NT2/D1 (cell line): ENCODE measurements at regions not wholly inside any gene's neighbourhood (a gene's known extent, or its start where the extent isn't known, plus 50 kb on each side); places are given as distances from the start of the nearest gene placed in this dataset.
"Not testable (repeated sequence)": the region's sequence is repeated elsewhere in the genome, so short reads cannot be mapped to it uniquely, and the experiment has no call there.

Source experiments
- DNase-seq: peaks from one replicate; pipeline ENCODE4 v3.0.0-alpha.2; 2011; ENCODE audit warnings: low read depth, low spot score
- H3K27me3 ChIP-seq: 2 replicates; pipeline ENCODE4 v1.6.0; 2011; ENCODE audit warnings: mild to moderate bottlenecking; ENCODE audit not compliant: insufficient read length, insufficient read depth
- H3K36me3 ChIP-seq: 2 replicates; pipeline ENCODE4 v1.6.1; 2011; ENCODE audit warnings: mild to moderate bottlenecking, low read length, mixed read lengths; ENCODE audit not compliant: insufficient read depth, insufficient read length
- H3K4me1 ChIP-seq: 2 replicates; pipeline ENCODE4 v1.5.1; 2011; ENCODE audit not compliant: insufficient read depth, insufficient read length
- H3K4me3 ChIP-seq: 2 replicates; pipeline ENCODE4 v1.5.1; 2011; ENCODE audit warnings: low read depth; ENCODE audit not compliant: insufficient read length
- H3K9ac ChIP-seq: 2 replicates; pipeline ENCODE4 v1.6.0; 2011; ENCODE audit warnings: low read depth; ENCODE audit not compliant: insufficient read length
- H3K9me3 ChIP-seq: 2 replicates; pipeline ENCODE4 v1.5.1; 2011; ENCODE audit warnings: mild to moderate bottlenecking, low read length; ENCODE audit not compliant: insufficient read depth
- SUZ12 ChIP-seq: IDR thresholded peaks from 2 replicates; pipeline ENCODE4 v1.6.1; 2011; ENCODE audit not compliant: insufficient read length, insufficient read depth; ENCODE audit errors: extremely low read depth
- YY1 ChIP-seq: IDR thresholded peaks from 2 replicates; pipeline ENCODE4 v1.6.1; 2011; ENCODE audit not compliant: insufficient read length, insufficient read depth
- ZNF274 ChIP-seq: IDR thresholded peaks from 2 replicates; pipeline ENCODE4 v1.6.1; 2011; ENCODE audit warnings: mild to moderate bottlenecking, low read depth, low read length

DNA sequence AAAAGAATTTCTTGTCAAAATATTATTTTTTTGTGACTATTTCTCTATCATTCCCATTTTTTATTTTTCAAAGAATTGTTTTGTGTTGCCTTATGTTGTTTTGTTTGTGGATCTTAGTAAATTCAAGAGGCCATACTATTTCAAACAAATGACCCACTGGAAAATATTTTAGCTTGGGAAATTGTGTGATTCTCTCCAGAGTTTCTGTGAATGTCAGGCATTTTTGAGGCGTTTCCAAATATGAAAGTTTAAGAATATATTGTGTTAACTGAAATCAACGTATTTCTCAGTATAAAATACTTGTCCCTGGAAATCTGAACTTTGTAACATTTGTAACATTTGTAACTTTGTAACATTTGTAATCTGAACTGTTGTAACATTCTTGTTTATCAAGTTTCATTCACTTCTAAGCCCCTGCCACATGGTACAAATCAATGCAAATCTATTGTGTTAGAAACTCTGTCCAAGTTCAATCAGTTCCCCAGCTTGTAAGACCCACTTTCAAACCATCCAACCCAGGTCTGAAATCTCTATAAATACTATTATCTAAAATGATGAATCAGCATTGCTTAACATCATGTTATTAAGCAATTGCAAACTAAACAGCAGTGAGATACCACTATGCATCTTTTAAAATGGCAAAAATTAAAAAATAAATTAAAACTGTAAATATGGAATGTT lies 465.4 kb upstream of the GRID2 start:
- H3K36me3 ChIP-seq: no peaks in the 10 kb centered on the region
- DNase-seq: no peak
- H3K4me1 ChIP-seq: no peaks in the 10 kb centered on the region
- H3K9ac ChIP-seq: no peak overlapping the region
- H3K4me3 ChIP-seq: no peak overlapping the region
- no peaks in the 10 kb centered on the region for H3K27me3 ChIP-seq
- H3K9me3 ChIP-seq: no peaks in the 10 kb centered on the region
- TF ChIP-seq SUZ12 (no peak), YY1 (no peak), ZNF274 (no peak)

DNA sequence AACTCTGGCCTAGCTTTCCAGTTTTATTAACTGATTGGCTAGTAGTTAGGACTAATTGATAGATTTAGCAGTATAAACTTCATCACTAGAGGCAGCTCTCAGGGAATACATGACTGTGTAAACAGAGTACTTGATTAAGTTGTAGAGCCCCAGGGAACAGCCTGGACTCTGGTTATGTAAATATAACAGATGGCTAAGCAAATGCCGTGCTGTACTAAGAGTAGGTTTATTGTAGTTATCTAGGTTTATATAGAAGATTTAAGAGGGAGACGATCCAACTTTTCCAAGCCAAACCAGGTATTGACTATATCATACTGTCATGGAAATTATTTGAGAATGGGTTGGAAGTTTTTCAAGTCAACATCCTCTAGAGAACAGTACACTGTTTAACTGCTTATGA lies 463.4 kb upstream of the GRID2 start:
- no peak overlapping the region for H3K4me3 ChIP-seq
- H3K36me3 ChIP-seq: no peaks in the 10 kb centered on the region
- H3K9me3 ChIP-seq: no peaks in the 10 kb centered on the region
- no peak overlapping the region for H3K9ac ChIP-seq
- H3K27me3 ChIP-seq: no peaks in the 10 kb centered on the region
- TF ChIP-seq YY1: no peak
- no peak for TF ChIP-seq SUZ12
- no peak for TF ChIP-seq ZNF274
- DNase-seq: no peak
- H3K4me1 ChIP-seq: no peaks in the 10 kb centered on the region

DNA sequence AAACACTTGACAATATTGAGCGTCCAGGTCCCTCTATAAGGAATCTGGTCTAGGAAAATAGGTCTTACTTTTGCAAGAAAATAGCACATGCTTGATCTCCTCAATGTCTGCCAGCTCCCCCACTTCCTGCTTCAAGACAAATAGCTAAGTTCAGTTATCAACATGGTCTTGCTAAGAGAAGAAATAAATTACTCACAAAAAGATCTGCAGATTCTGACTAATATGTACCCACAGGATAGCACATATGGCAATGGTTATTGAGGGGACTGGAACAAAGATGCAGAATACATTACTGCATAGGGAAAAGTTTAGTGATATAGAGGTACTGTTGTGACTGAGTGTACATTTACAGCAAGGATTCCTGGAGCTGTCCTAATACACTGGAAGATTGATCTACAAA lies 457.5 kb upstream of the GRID2 start:
- TF ChIP-seq SUZ12 (no peak), YY1 (no peak), ZNF274 (no peak)
- Histone ChIP-seq H3K9me3 (no peaks in the 10 kb centered on the region), H3K4me3 (no peak overlapping the region), H3K36me3 (no peaks in the 10 kb centered on the region), H3K9ac (no peak overlapping the region), H3K27me3 (no peaks in the 10 kb centered on the region), H3K4me1 (no peaks in the 10 kb centered on the region)
- no peak for DNase-seq

DNA sequence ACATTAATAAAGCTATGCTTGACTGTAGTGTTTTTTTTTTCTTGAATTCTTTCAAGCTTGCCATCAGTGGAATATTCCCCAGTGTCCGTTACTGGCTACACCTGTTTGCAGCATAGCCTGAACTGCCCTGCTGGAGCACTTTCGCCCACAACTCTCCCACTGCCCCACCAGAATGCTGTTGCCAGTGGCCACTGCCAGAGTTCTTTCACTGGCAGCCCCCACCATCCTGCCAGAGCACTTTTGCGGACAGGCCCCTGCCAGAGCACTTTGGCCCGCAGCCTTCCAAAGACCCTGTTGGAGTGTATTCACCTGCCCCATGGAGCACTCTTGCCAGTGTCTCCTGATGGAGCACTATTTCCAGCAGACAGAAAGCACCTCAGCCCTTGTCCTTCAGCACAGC lies 452.3 kb upstream of the GRID2 start:
- H3K4me3 ChIP-seq: no peak overlapping the region

DNA sequence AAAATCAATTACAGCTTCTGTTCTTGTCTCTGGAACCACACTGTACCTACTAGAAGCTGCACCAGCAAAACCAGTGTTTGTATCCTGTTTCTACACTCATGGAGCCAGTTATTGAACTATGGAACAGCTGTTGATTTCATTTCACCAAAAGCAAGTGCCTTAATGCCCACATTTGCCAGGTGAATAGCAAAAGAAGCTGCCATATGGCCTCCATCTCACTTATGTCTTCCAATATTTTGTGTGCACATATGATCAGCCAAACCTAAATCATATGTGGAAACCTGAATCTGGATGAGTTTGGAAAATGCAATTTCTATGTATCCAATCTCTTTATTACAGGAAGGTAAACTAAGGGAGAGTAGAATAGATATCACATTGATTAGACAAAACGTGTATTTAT lies 415.8 kb upstream of the GRID2 start:
- Histone ChIP-seq H3K27me3 (no peaks in the 10 kb centered on the region), H3K9me3 (no peaks in the 10 kb centered on the region), H3K4me1 (no peaks in the 10 kb centered on the region), H3K4me3 (no peak overlapping the region), H3K9ac (no peak overlapping the region), H3K36me3 (no peaks in the 10 kb centered on the region)
- no peak for DNase-seq
- TF ChIP-seq YY1 (no peak), SUZ12 (no peak), ZNF274 (no peak)

More for the DNA sequence above, 452.3 kb upstream of the GRID2 start:
- no peak for TF ChIP-seq SUZ12
- Histone ChIP-seq H3K4me1 (no peaks in the 10 kb centered on the region), H3K9me3 (no peaks in the 10 kb centered on the region), H3K27me3 (no peaks in the 10 kb centered on the region), H3K9ac (no peak overlapping the region), H3K36me3 (no peaks in the 10 kb centered on the region)
- no peak for DNase-seq

DNA sequence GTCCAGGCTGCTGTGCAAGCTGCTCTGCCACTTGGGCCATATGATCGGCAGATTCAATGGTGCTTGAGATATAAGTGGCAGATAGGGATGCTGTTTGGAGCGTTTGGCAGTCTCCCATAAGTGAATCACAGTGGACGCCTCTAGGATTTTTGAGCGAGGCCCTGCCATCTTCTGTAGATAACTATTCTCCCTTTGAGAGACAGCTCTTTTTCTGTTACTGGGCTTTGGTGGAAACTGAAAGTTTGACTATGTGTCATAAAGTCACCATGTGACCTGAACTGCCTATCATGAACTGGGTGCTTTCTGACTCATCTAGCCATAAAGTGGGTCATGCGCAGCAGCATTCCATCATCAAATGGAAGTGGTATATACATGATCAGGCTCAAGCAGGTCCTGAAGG lies 412.5 kb upstream of the GRID2 start:
- H3K9ac ChIP-seq, H3K27me3 ChIP-seq, H3K4me3 ChIP-seq, H3K36me3 ChIP-seq, DNase-seq, H3K4me1 ChIP-seq, H3K9me3 ChIP-seq: not testable (repeated sequence)

DNA sequence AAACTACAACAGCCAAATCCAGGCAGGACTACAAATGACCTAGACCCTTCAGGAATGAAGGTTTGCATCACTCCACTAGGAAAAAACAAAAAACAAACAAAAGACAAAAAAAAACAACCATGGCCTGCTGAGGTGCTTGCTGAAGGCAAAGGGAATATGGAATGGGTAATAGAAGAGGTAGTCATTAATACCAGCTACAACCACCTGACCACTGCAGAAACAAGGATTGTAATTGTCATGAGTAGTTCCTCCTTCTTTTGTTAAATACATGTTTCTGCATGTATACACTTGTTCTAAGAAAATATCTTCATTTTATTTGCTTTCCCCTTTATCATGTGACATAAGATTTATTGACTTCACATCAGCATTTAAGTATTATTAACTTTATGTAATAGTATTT lies 409.8 kb upstream of the GRID2 start:
- Histone ChIP-seq H3K27me3 (no peaks in the 10 kb centered on the region), H3K9me3 (no peaks in the 10 kb centered on the region), H3K4me3 (no peak overlapping the region), H3K9ac (no peak overlapping the region), H3K4me1 (no peaks in the 10 kb centered on the region), H3K36me3 (no peaks in the 10 kb centered on the region)
- no peak for DNase-seq
- TF ChIP-seq ZNF274 (no peak), YY1 (no peak), SUZ12 (no peak)

DNA sequence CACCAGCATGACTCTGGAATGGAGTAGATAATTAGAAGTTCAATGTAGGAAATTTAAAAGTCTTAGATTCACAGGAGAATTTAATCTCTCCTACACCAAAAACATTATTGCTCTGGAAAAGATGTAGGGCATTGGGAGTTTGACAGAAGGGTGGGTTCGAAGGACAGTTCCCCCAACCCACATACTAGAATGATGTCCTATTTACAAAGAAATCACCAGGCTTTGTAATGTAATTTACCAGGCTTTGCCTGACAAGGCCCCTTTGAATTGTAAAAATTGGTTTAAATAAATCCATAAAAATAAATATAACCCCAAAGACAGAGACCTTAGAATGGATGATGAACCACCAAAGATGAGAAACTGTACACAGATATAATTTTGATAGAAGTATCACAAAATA lies 399.2 kb upstream of the GRID2 start:
- H3K4me3 ChIP-seq: no peak overlapping the region
- peak; percentile 8 for DNase-seq
- no peaks in the 10 kb centered on the region for H3K36me3 ChIP-seq
- no peaks in the 10 kb centered on the region for H3K9me3 ChIP-seq
- H3K9ac ChIP-seq: no peak overlapping the region
- H3K27me3 ChIP-seq: no peaks in the 10 kb centered on the region
- no peaks in the 10 kb centered on the region for H3K4me1 ChIP-seq
- no peak for TF ChIP-seq SUZ12
- TF ChIP-seq YY1: no peak
- TF ChIP-seq ZNF274: no peak
